SIG-M5 treated with dmso at 0.1 percent for 504 hours (cell line): ENCODE measurements at regions not wholly inside any gene's neighbourhood (a gene's known extent, or its start where the extent isn't known, plus 50 kb on each side); places are given as distances from the start of the nearest gene placed in this dataset.
"Not testable (repeated sequence)": the region's sequence is repeated elsewhere in the genome, so short reads cannot be mapped to it uniquely, and the experiment has no call there.

Experiments used
- DNase-seq: peaks from one replicate; lab custom pipeline; 2025; ENCODE audit not compliant: unreplicated experiment; lab: John Stamatoyannopoulos, UW

- DNase-seq: no peak
These were observed 139.6 kb upstream of the SALL1 start for GRCh38 chr16:51290442-51291285.

- no peak for DNase-seq
These were observed 138.3 kb upstream of the SALL1 start for GRCh38 chr16:51289336-51289735.

GRCh38 chr16:51287121-51287755, 136.2 kb upstream of the SALL1 start:
- no peak for DNase-seq

- no peak for DNase-seq
These were observed 135.2 kb upstream of the SALL1 start for GRCh38 chr16:51286272-51286671.

GRCh38 chr16:51276336-51276735, 125.3 kb upstream of the SALL1 start:
- no peak for DNase-seq

- DNase-seq: no peak
These were observed 121.3 kb upstream of the SALL1 start for GRCh38 chr16:51272420-51272819.

- no peak for DNase-seq
These were observed 120.2 kb upstream of the SALL1 start for GRCh38 chr16:51271156-51271701.

- no peak for DNase-seq
These were observed 117.2 kb upstream of the SALL1 start for GRCh38 chr16:51268237-51268636.

GRCh38 chr16:51267681-51268080, 116.6 kb upstream of the SALL1 start:
- no peak for DNase-seq

- DNase-seq: no peak
These were observed 111.4 kb upstream of the SALL1 start for GRCh38 chr16:51262428-51262827.

- DNase-seq: no peak
These were observed 110.8 kb upstream of the SALL1 start for GRCh38 chr16:51261919-51262318.

- no peak for DNase-seq
These were observed 104.4 kb upstream of the SALL1 start for GRCh38 chr16:51255349-51255972.

GRCh38 chr16:51254390-51254789, 103.3 kb upstream of the SALL1 start:
- DNase-seq: not testable (repeated sequence)

GRCh38 chr16:51248217-51248616, 97.1 kb upstream of the SALL1 start:
- DNase-seq: no peak

GRCh38 chr16:51245658-51245995, 94.6 kb upstream of the SALL1 start:
- no peak for DNase-seq

- no peak for DNase-seq
These were observed 94.0 kb upstream of the SALL1 start for GRCh38 chr16:51244887-51245657.

GRCh38 chr16:51243936-51244436, 92.9 kb upstream of the SALL1 start:
- DNase-seq: no peak

- no peak for DNase-seq
These were observed 91.4 kb upstream of the SALL1 start for GRCh38 chr16:51242296-51242994.

- no peak for DNase-seq
These were observed 88.1 kb upstream of the SALL1 start for GRCh38 chr16:51239196-51239595.

GRCh38 chr16:51237861-51238378, 86.8 kb upstream of the SALL1 start:
- no peak for DNase-seq
